ENCODE measurements at regions not wholly inside any gene's neighbourhood (a gene's known extent, or its start where the extent isn't known, plus 50 kb on each side); places are given as distances from the start of the nearest gene placed in this dataset.
"Not testable (repeated sequence)": the region's sequence is repeated elsewhere in the genome, so short reads cannot be mapped to it uniquely, and the experiment has no call there.

- H3K9ac ChIP-seq (ENCODE audit: insufficient read depth, low read depth, low read length); CTCF ChIA-PET (ENCODE audit: low intra/inter-chr PET ratio, low total read pairs); H3K79me2 ChIP-seq (ENCODE audit: insufficient read depth, low read length); H3K36me3 ChIP-seq (replicated peaks in 1 of 2; ENCODE audit: control insufficient read depth in 1 of 2, insufficient read depth in 2 of 2, low read length in 2 of 2); H4K20me1 ChIP-seq (ENCODE audit: insufficient read depth, low read length); FAIRE-seq; ATAC-seq; H3K4me3 ChIP-seq (replicated peaks in 1 of 3; ENCODE audit: insufficient read depth in 1 of 3, low read depth in 2 of 3, low read length in 3 of 3); H3K27ac ChIP-seq (ENCODE audit: extremely low read length, insufficient read depth, low read length); POLR2A ChIA-PET; intact Hi-C loops (cut with micrococcal nuclease; ENCODE audit: unreplicated experiment); H2AFZ ChIP-seq (ENCODE audit: low read length); H3K4me2 ChIP-seq (ENCODE audit: low read depth, low read length); H3K27me3 ChIP-seq (ENCODE audit: control insufficient read depth in 1 of 2, insufficient read depth in 2 of 2, low read length in 2 of 2); BruUV-seq (replicated peaks); H3K4me1 ChIP-seq (ENCODE audit: insufficient read depth, low read length); in situ Hi-C loops (cut with HindIII; ENCODE audit: extremely low pct_ligation_motif_present, low pct_unique_long_range_greater_than_20kb); DNase-seq (ENCODE audit: low spot score): not testable (repeated sequence)
- WGBS (ENCODE audit: low lambda C conversion rate): 0% methylated on average over 4 of the region's 13 CpGs
- H3K9me3 ChIP-seq (ENCODE audit: low read length): peaks cover 12% of the 10 kb centered on the region
These were observed 122.5 kb downstream of the TMEM121 start for GRCh38 chr14:105648609-105649535.

GRCh38 chr14:105652317-105652716, 125.9 kb downstream of the TMEM121 start:
- H3K9ac ChIP-seq (ENCODE audit: insufficient read depth, low read depth, low read length); BruUV-seq (replicated peaks); H2AFZ ChIP-seq (ENCODE audit: low read length); H3K36me3 ChIP-seq (replicated peaks in 1 of 2; ENCODE audit: control insufficient read depth in 1 of 2, insufficient read depth in 2 of 2, low read length in 2 of 2); ATAC-seq; DNase-seq (ENCODE audit: low spot score); H3K27ac ChIP-seq (ENCODE audit: extremely low read length, insufficient read depth, low read length); H3K4me2 ChIP-seq (ENCODE audit: low read depth, low read length); intact Hi-C loops (cut with micrococcal nuclease; ENCODE audit: unreplicated experiment); FAIRE-seq; H4K20me1 ChIP-seq (ENCODE audit: insufficient read depth, low read length); in situ Hi-C loops (cut with HindIII; ENCODE audit: extremely low pct_ligation_motif_present, low pct_unique_long_range_greater_than_20kb); H3K4me3 ChIP-seq (replicated peaks in 1 of 3; ENCODE audit: insufficient read depth in 1 of 3, low read depth in 2 of 3, low read length in 3 of 3); POLR2A ChIA-PET; H3K4me1 ChIP-seq (ENCODE audit: insufficient read depth, low read length); H3K79me2 ChIP-seq (ENCODE audit: insufficient read depth, low read length); CTCF ChIA-PET (ENCODE audit: low intra/inter-chr PET ratio, low total read pairs); H3K27me3 ChIP-seq (ENCODE audit: control insufficient read depth in 1 of 2, insufficient read depth in 2 of 2, low read length in 2 of 2): not testable (repeated sequence)
- H3K9me3 ChIP-seq (ENCODE audit: low read length): peaks cover 12% of the 10 kb centered on the region
- 79% methylated on average over 3 of the region's 8 CpGs for WGBS (ENCODE audit: low lambda C conversion rate)

- peaks cover 12% of the 10 kb centered on the region for H3K9me3 ChIP-seq (ENCODE audit: low read length)
- POLR2A ChIA-PET; H3K4me2 ChIP-seq (ENCODE audit: low read depth, low read length); H3K27me3 ChIP-seq (ENCODE audit: control insufficient read depth in 1 of 2, insufficient read depth in 2 of 2, low read length in 2 of 2); H3K9ac ChIP-seq (ENCODE audit: insufficient read depth, low read depth, low read length); H3K4me3 ChIP-seq (replicated peaks in 1 of 3; ENCODE audit: insufficient read depth in 1 of 3, low read depth in 2 of 3, low read length in 3 of 3); H3K79me2 ChIP-seq (ENCODE audit: insufficient read depth, low read length); intact Hi-C loops (cut with micrococcal nuclease; ENCODE audit: unreplicated experiment); ATAC-seq; DNase-seq (ENCODE audit: low spot score); BruUV-seq (replicated peaks); in situ Hi-C loops (cut with HindIII; ENCODE audit: extremely low pct_ligation_motif_present, low pct_unique_long_range_greater_than_20kb); H4K20me1 ChIP-seq (ENCODE audit: insufficient read depth, low read length); FAIRE-seq; H3K27ac ChIP-seq (ENCODE audit: extremely low read length, insufficient read depth, low read length); H3K36me3 ChIP-seq (replicated peaks in 1 of 2; ENCODE audit: control insufficient read depth in 1 of 2, insufficient read depth in 2 of 2, low read length in 2 of 2); H3K4me1 ChIP-seq (ENCODE audit: insufficient read depth, low read length); H2AFZ ChIP-seq (ENCODE audit: low read length); CTCF ChIA-PET (ENCODE audit: low intra/inter-chr PET ratio, low total read pairs): not testable (repeated sequence)
- WGBS (ENCODE audit: low lambda C conversion rate): 6% methylated on average over 3 of the region's 9 CpGs
These were observed 127.5 kb downstream of the TMEM121 start for GRCh38 chr14:105653921-105654320.

DNA sequence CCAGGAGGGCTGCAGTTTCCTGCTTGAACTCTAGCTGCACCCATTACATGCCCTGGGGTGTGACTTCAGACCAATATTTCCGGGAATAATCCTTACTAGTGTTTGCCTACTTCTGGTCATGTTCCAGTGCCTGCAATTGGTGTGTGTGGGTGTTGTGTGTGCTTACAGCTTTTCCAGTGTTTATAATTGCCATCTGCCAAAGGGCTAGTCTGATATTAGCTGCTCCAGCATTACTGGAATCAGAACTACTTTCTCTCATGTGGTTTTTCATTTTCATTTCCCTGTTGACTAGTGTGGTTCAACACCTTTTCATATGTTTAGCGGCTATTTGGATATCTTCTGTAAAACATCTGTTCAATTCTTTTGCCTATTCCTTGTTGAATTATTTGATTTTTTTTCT, 132.9 kb downstream of the TMEM121 start:
- H3K4me1 ChIP-seq (ENCODE audit: insufficient read depth, low read length); H2AFZ ChIP-seq (ENCODE audit: low read length); BruUV-seq (replicated peaks); in situ Hi-C loops (cut with HindIII; ENCODE audit: extremely low pct_ligation_motif_present, low pct_unique_long_range_greater_than_20kb); intact Hi-C loops (cut with micrococcal nuclease; ENCODE audit: unreplicated experiment); DNase-seq (ENCODE audit: low spot score); H4K20me1 ChIP-seq (ENCODE audit: insufficient read depth, low read length); FAIRE-seq; H3K36me3 ChIP-seq (replicated peaks in 1 of 2; ENCODE audit: control insufficient read depth in 1 of 2, insufficient read depth in 2 of 2, low read length in 2 of 2); POLR2A ChIA-PET; H3K79me2 ChIP-seq (ENCODE audit: insufficient read depth, low read length); H3K27ac ChIP-seq (ENCODE audit: extremely low read length, insufficient read depth, low read length); H3K4me2 ChIP-seq (ENCODE audit: low read depth, low read length); H3K9me3 ChIP-seq (ENCODE audit: low read length); CTCF ChIA-PET (ENCODE audit: low intra/inter-chr PET ratio, low total read pairs); H3K9ac ChIP-seq (ENCODE audit: insufficient read depth, low read depth, low read length); H3K27me3 ChIP-seq (ENCODE audit: control insufficient read depth in 1 of 2, insufficient read depth in 2 of 2, low read length in 2 of 2); H3K4me3 ChIP-seq (replicated peaks in 1 of 3; ENCODE audit: insufficient read depth in 1 of 3, low read depth in 2 of 3, low read length in 3 of 3); ATAC-seq: not testable (repeated sequence)
- WGBS (ENCODE audit: low lambda C conversion rate): 1% methylated on average over 2 of the region's 2 CpGs

Data from HepG2 (cell line).